Type B pancreatic cell (in vitro differentiated cells): ENCODE measurements at regions not wholly inside any gene's neighbourhood (a gene's known extent, or its start where the extent isn't known, plus 50 kb on each side); places are given as distances from the start of the nearest gene placed in this dataset.

Experiments
- DNase-seq: peaks from one replicate; pipeline ENCODE4 v3.0.0; 2021; ENCODE audit warnings: mixed read lengths; ENCODE audit not compliant: unreplicated experiment; ENCODE audit errors: extremely low spot score
- H3K27ac Mint-ChIP-seq: 2 replicates; pipeline ENCODE4 v1.8.0; 2021; ENCODE audit warnings: mild to moderate bottlenecking, mixed read lengths
- H3K27me3 Mint-ChIP-seq: 2 replicates; pipeline ENCODE4 v1.8.0; 2021; ENCODE audit warnings: mixed read lengths
- H3K36me3 Mint-ChIP-seq: 2 replicates; pipeline ENCODE4 v1.8.0; 2021; ENCODE audit warnings: mixed read lengths
- H3K4me1 Mint-ChIP-seq: one replicate; pipeline ENCODE4 v1.8.0; 2021; ENCODE audit warnings: mixed read lengths; ENCODE audit not compliant: unreplicated experiment
- H3K4me3 Mint-ChIP-seq: 2 replicates; pipeline ENCODE4 v1.8.0; 2021; ENCODE audit warnings: mild to moderate bottlenecking, mixed read lengths
- H3K9me3 Mint-ChIP-seq: 2 replicates; pipeline ENCODE4 v1.8.0; 2021; ENCODE audit warnings: mixed read lengths
- CTCF ChIP-seq: fragments of 200-600 bp; sonication (generic); conservative IDR thresholded peaks from 2 replicates; pipeline ENCODE4 v1.5.0; 2021; ENCODE audit warnings: antibody characterized with exemption, mild to moderate bottlenecking

GRCh38 chrX:149060921-149061320, 444.2 kb downstream of the IDS start:
- H3K27me3 Mint-ChIP-seq = no peaks in the 10 kb centered on the region
- DNase-seq = no peak
- H3K9me3 Mint-ChIP-seq = no peaks in the 10 kb centered on the region
- no peak overlapping the region for H3K4me3 Mint-ChIP-seq
- no peaks in the 10 kb centered on the region for H3K4me1 Mint-ChIP-seq
- no peaks in the 10 kb centered on the region for H3K36me3 Mint-ChIP-seq
- no peak for TF ChIP-seq CTCF
- no peak overlapping the region for H3K27ac Mint-ChIP-seq
